CD14-positive monocyte (primary cell): ENCODE measurements at regions not wholly inside any gene's neighbourhood (a gene's known extent, or its start where the extent isn't known, plus 50 kb on each side); places are given as distances from the start of the nearest gene placed in this dataset.

Experiments used
- DNase-seq, 3 donors: peaks; one replicate each; pipeline ENCODE4 v3.0.0-alpha.2; 2011 to 2022
- H2AFZ ChIP-seq: 2 replicates; pipeline ENCODE4 v1.6.0; 2012; ENCODE audit warnings: mild to moderate bottlenecking, low read depth, low read length, inconsistent platforms; ENCODE audit not compliant: insufficient read depth, poor library complexity, severe bottlenecking
- H3K27ac ChIP-seq, 2 donors: 1 replicate in 1 of 2; 2 replicates in 1 of 2; pipeline ENCODE4 v1.5.1; 2012 to 2013; ENCODE audit warnings: low read length in 2 of 2, control low read depth in 1 of 2, inconsistent platforms in 1 of 2, low read depth in 1 of 2, mild to moderate bottlenecking in 1 of 2
- H3K27me3 ChIP-seq, 2 donors: one replicate each; pipeline versions ENCODE4 v1.6.0 to v1.6.1; 2011 to 2013; ENCODE audit warnings: low read length in 2 of 2; ENCODE audit not compliant: control insufficient read depth in 2 of 2, insufficient read depth in 2 of 2
- H3K36me3 ChIP-seq, 2 donors: replicated peaks in 1 of 2; 1 replicate in 1 of 2; 2 replicates in 1 of 2; pipeline versions ENCODE4 v1.5.1 to v1.6.1; 2012 to 2013; ENCODE audit warnings: low read length in 2 of 2, control low read depth in 1 of 2, inconsistent platforms in 1 of 2, mild to moderate bottlenecking in 1 of 2; ENCODE audit not compliant: insufficient read depth in 2 of 2, control insufficient read depth in 1 of 2
- H3K4me1 ChIP-seq, 2 donors: 1 replicate in 1 of 2; 2 replicates in 1 of 2; pipeline versions ENCODE4 v1.5.1 to v1.6.1; 2012 to 2013; ENCODE audit warnings: low read length in 2 of 2, control low read depth in 1 of 2, inconsistent platforms in 1 of 2, mild to moderate bottlenecking in 1 of 2, moderate library complexity in 1 of 2; ENCODE audit not compliant: insufficient read depth in 2 of 2, control insufficient read depth in 1 of 2
- H3K4me2 ChIP-seq: replicated peaks from 2 replicates; pipeline ENCODE3; 2012; ENCODE audit warnings: low read length, moderate library complexity, mild to moderate bottlenecking; ENCODE audit not compliant: poor library complexity, severe bottlenecking; ENCODE audit errors: extremely low read depth
- H3K4me3 ChIP-seq, 3 experiments: fragments of 200-600 bp in 1 of 3; sonication (generic) in 1 of 3; replicated peaks in 1 of 3; 1 replicate in 2 of 3; 2 replicates in 1 of 3; pipeline ENCODE4 v1.5.1; 2011 to 2013; ENCODE audit warnings: low read length in 3 of 3, mild to moderate bottlenecking in 3 of 3, control low read depth in 2 of 3, low read depth in 2 of 3, inconsistent platforms in 1 of 3, moderate library complexity in 1 of 3
- H3K79me2 ChIP-seq: 2 replicates; pipeline ENCODE4 v1.6.0; 2012; ENCODE audit warnings: mild to moderate bottlenecking, control low read depth, inconsistent platforms, low read length, moderate library complexity; ENCODE audit not compliant: insufficient read depth
- H3K9ac ChIP-seq: 2 replicates; pipeline ENCODE4 v1.6.0; 2017; ENCODE audit warnings: low read length, mild to moderate bottlenecking; ENCODE audit not compliant: insufficient read depth, poor library complexity, severe bottlenecking
- H3K9me3 ChIP-seq, 2 donors: replicated peaks in 1 of 2; 1 replicate in 1 of 2; 2 replicates in 1 of 2; pipeline versions ENCODE4 v1.5.1 to v1.6.1; 2012 to 2013; ENCODE audit warnings: low read length in 2 of 2, control low read depth in 1 of 2; ENCODE audit not compliant: control insufficient read depth in 1 of 2, insufficient read depth in 1 of 2
- H4K20me1 ChIP-seq: 2 replicates; pipeline ENCODE4 v1.6.0; 2012; ENCODE audit warnings: mild to moderate bottlenecking, low read length, control low read depth, moderate library complexity; ENCODE audit not compliant: insufficient read depth
- H3K27ac Mint-ChIP-seq, 7 donors: one replicate each; pipeline ENCODE4 v1.8.0; 2020; ENCODE audit warnings: mild to moderate bottlenecking in 7 of 7, mixed read lengths in 7 of 7, moderate library complexity in 6 of 7, inconsistent platforms in 2 of 7
- H3K27me3 Mint-ChIP-seq, 3 donors: one replicate each; pipeline ENCODE4 v1.8.0; 2021 to 2022; ENCODE audit warnings: low read depth in 3 of 3, mild to moderate bottlenecking in 3 of 3, mixed read lengths in 3 of 3, moderate library complexity in 3 of 3, inconsistent platforms in 1 of 3
- H3K36me3 Mint-ChIP-seq, 2 donors: one replicate each; pipeline ENCODE4 v1.8.0; 2020; ENCODE audit warnings: mixed read lengths in 2 of 2, inconsistent platforms in 1 of 2, mild to moderate bottlenecking in 1 of 2
- H3K4me1 Mint-ChIP-seq: one replicate; pipeline ENCODE4 v1.8.0; 2020; ENCODE audit warnings: mild to moderate bottlenecking, mixed read lengths
- H3K4me3 Mint-ChIP-seq, 2 donors: one replicate each; pipeline ENCODE4 v1.8.0; 2020; ENCODE audit warnings: mild to moderate bottlenecking in 2 of 2, mixed read lengths in 2 of 2, moderate library complexity in 1 of 2
- H3K9me3 Mint-ChIP-seq, 7 donors: one replicate each; pipeline ENCODE4 v1.8.0; 2020 to 2022; ENCODE audit warnings: mixed read lengths in 7 of 7, mild to moderate bottlenecking in 6 of 7, moderate library complexity in 6 of 7, inconsistent platforms in 2 of 7
- WGBS: methylation state at CpG from one replicate; pipeline ENCODE4 v1.1.5; 2013; ENCODE audit warnings: missing lambda C conversion rate; ENCODE audit not compliant: insufficient coverage; 5-methylcytosine and 5-hydroxymethylcytosine counted together
- intact Hi-C, 2 donors: fragments of 100-400 bp; cut with micrococcal nuclease; formaldehyde crosslinking; loops; one replicate each; pipeline versions ENCODE4 v1.15.0 to v1.15.1; 2023
- TF ChIP-seq, protein P1 (sequence below): fragments of 200-600 bp; IDR thresholded peaks from one replicate; pipeline ENCODE4 v1.8.0; 2022; ENCODE audit warnings: antibody characterized with exemption, mild to moderate bottlenecking

DNA sequence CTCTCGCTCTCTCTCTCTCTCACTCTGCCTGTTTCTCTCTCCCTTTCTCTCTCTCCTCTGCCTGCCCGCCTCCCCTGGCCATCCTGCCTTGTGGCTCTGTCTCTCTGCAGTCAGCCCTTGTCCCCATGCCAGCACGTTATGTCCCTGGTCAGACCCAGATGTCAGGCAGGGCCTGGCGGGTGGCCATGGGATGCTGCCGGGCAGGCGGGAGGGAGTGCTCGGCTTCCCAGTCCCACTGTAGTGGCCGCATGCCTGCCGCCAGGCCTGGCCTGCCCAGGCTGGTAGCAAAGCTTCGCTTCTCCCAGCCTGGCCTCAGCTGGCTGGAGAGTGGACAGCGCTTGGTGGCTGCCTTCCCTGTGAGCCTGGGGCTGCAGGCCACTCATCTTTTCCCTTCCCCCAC lies 121.5 kb upstream of the ZNF716 start:
- H3K27me3 Mint-ChIP-seq, result peaks cover 0 to 3% (median 2%) of the 10 kb centered on the region in 3 donors
- Histone ChIP-seq H3K4me3 (no peak overlapping the region), H3K9ac (no peak overlapping the region), H3K36me3 (no peaks in the 10 kb centered on the region), H2AFZ (no peak overlapping the region), H3K27me3 (no peaks in the 10 kb centered on the region), H3K4me1 (no peaks in the 10 kb centered on the region), H3K27ac (no peak overlapping the region), H3K9me3 (peaks cover 82 to 88% of the 10 kb centered on the region in 2 donors), H3K79me2 (no peaks in the 10 kb centered on the region), H3K4me2 (no peak overlapping the region), H4K20me1 (no peaks in the 10 kb centered on the region)
- intact Hi-C loops, result no loop called here
- no peaks in the 10 kb centered on the region for H3K36me3 Mint-ChIP-seq
- WGBS, result 85% methylated on average over 11 of the region's 11 CpGs
- H3K27ac Mint-ChIP-seq, result no peak overlapping the region
- no peak overlapping the region for H3K4me3 Mint-ChIP-seq
- H3K9me3 Mint-ChIP-seq, result peaks cover 29 to 90% (median 63%) of the 10 kb centered on the region in 7 donors
- DNase-seq, result no peak
- TF ChIP-seq, protein P1, sequence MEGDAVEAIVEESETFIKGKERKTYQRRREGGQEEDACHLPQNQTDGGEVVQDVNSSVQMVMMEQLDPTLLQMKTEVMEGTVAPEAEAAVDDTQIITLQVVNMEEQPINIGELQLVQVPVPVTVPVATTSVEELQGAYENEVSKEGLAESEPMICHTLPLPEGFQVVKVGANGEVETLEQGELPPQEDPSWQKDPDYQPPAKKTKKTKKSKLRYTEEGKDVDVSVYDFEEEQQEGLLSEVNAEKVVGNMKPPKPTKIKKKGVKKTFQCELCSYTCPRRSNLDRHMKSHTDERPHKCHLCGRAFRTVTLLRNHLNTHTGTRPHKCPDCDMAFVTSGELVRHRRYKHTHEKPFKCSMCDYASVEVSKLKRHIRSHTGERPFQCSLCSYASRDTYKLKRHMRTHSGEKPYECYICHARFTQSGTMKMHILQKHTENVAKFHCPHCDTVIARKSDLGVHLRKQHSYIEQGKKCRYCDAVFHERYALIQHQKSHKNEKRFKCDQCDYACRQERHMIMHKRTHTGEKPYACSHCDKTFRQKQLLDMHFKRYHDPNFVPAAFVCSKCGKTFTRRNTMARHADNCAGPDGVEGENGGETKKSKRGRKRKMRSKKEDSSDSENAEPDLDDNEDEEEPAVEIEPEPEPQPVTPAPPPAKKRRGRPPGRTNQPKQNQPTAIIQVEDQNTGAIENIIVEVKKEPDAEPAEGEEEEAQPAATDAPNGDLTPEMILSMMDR, result no peak
- H3K4me1 Mint-ChIP-seq, result no peaks in the 10 kb centered on the region

DNA sequence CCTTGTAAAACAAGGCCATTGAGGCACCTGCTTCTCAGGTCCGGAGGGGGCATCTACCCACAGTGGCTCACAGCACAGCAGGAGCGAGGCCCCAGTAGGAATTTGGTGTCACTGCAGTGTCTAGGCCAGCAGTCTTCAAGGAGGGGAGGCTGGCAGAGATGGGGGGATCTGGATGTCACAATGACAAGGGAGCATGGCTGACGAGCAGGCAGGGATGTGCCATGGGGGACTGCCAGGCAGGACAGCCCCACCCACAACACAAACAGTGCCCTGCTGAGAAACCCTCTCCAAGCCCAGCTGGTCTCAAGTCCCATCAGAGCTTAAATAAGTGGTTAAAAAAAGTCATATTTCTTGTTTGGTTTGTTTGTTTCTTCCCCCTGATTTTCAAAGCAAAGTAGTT lies 121.0 kb upstream of the ZNF716 start:
- H3K36me3 Mint-ChIP-seq, result no peaks in the 10 kb centered on the region

More for the DNA sequence above, 121.0 kb upstream of the ZNF716 start:
- Mint-ChIP-seq H3K9me3 (peaks cover 30 to 88% (median 66%) of the 10 kb centered on the region in 7 donors), H3K27ac (no peak overlapping the region), H3K4me1 (no peaks in the 10 kb centered on the region), H3K27me3 (peaks cover 0 to 3% (median 2%) of the 10 kb centered on the region in 3 donors), H3K4me3 (no peak overlapping the region)
- no peak overlapping the region for H3K9ac ChIP-seq
- H4K20me1 ChIP-seq, result no peaks in the 10 kb centered on the region
- intact Hi-C loops, result no loop called here
- H3K79me2 ChIP-seq, result no peaks in the 10 kb centered on the region
- no peak overlapping the region for H2AFZ ChIP-seq
- no peaks in the 10 kb centered on the region for H3K36me3 ChIP-seq
- no peaks in the 10 kb centered on the region for H3K4me1 ChIP-seq
- no peak overlapping the region for H3K27ac ChIP-seq
- no peak overlapping the region for H3K4me3 ChIP-seq
- H3K4me2 ChIP-seq, result no peak overlapping the region
- peaks cover 85 to 87% of the 10 kb centered on the region in 2 donors for H3K9me3 ChIP-seq
- no peaks in the 10 kb centered on the region for H3K27me3 ChIP-seq
- 80% methylated on average over 1 of the region's 3 CpGs for WGBS
- DNase-seq, result no peak
- TF ChIP-seq, protein P1, result no peak
